WERI-Rb-1 (cell line): ENCODE measurements at regions not wholly inside any gene's neighbourhood (a gene's known extent, or its start where the extent isn't known, plus 50 kb on each side); places are given as distances from the start of the nearest gene placed in this dataset.
A peak's percentile ranks its signal among the peaks of the same experiment; 100 is the strongest.

Experiments
- DNase-seq: peaks from one replicate; pipeline ENCODE4 v3.0.0-alpha.2; 2020
- H3K27ac ChIP-seq: fragments of 250-450 bp; sonication (Bioruptor Pico); 2 replicates; pipeline ENCODE4 v1.5.1; 2020; ENCODE audit warnings: mild to moderate bottlenecking, moderate library complexity
- H3K27me3 ChIP-seq: fragments of 250-450 bp; sonication (Bioruptor Pico); 2 replicates; pipeline ENCODE4 v1.5.1; 2021; ENCODE audit warnings: mild to moderate bottlenecking, low read depth, moderate library complexity; ENCODE audit not compliant: insufficient read depth, severe bottlenecking
- H3K36me3 ChIP-seq: fragments of 250-450 bp; sonication (Bioruptor Pico); 2 replicates; pipeline ENCODE4 v1.5.1; 2020; ENCODE audit warnings: mild to moderate bottlenecking, moderate library complexity
- H3K4me3 ChIP-seq: 2 replicates; pipeline ENCODE4 v1.5.1; 2011; ENCODE audit warnings: low read depth, mild to moderate bottlenecking, control low read depth, low read length
- H3K9me3 ChIP-seq: fragments of 250-450 bp; sonication (Bioruptor Pico); 2 replicates; pipeline ENCODE4 v1.5.1; 2021; ENCODE audit warnings: mild to moderate bottlenecking, moderate library complexity; ENCODE audit not compliant: severe bottlenecking
- CTCF ChIP-seq: IDR thresholded peaks from 2 replicates; pipeline ENCODE4 v1.5.1; 2011; ENCODE audit warnings: low read depth, mild to moderate bottlenecking, control low read depth, inconsistent platforms, low read length

DNA sequence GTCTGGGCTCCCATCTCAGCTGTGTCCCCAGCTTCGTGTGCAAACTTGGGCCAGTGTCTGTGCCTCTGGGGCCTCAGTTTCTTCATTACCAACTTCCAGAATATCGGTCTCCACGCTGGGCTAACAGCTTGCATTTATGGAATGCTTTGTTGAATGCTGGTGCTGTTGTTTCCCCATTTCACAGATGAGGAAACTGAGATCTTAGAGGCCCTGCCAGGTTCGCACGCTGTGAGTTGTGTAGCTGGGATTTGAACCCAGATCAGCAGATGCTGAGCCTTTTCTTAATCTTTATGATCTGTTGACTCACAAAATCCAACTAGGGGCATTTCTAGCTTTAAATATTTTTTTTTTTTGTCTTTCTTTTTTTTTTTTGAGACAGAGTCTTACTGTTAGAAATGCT lies 101.5 kb upstream of the STX18 start:
- TF ChIP-seq CTCF = no peak
- no peak overlapping the region for H3K27ac ChIP-seq

DNA sequence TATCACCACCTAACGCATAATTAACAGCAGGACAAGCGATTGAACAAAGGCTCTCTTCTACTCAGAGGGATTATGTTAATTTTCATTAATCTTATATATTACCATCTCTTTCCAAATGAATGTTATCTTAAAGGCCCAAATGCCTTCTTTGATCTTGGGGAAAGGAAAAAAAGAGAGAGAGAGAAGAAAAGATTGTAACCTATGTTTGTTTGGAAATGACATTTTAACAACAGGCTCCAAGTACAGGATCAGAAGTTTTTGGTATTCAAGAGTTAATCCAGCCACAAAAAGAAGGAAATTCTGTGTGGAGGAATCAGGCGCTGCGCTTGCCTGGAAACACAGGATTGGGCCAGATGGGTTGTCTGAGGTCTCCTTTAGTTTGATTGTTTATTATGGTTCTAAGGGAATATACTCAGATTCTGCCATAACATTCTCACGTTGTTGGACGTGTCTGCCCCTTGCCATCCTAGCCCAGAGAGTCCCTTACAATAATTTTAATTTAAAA lies 100.7 kb upstream of the STX18 start:
- Histone ChIP-seq H3K27me3 (no peaks in the 10 kb centered on the region), H3K4me3 (no peak overlapping the region), H3K9me3 (no peaks in the 10 kb centered on the region), H3K36me3 (0 out of 2 replicates have a peak, but pooled peaks cover 3% of the 10 kb centered on the region), H3K27ac (no peak overlapping the region)
- no peak for DNase-seq
- no peak for TF ChIP-seq CTCF

More for the DNA sequence above, 101.5 kb upstream of the STX18 start:
- no peaks in the 10 kb centered on the region for H3K27me3 ChIP-seq
- no peak for DNase-seq
- no peak overlapping the region for H3K4me3 ChIP-seq
- no peaks in the 10 kb centered on the region for H3K36me3 ChIP-seq
- H3K9me3 ChIP-seq = no peaks in the 10 kb centered on the region

GRCh38 chr4:4641661-4642495 lies 100.0 kb upstream of the STX18 start:
- TF ChIP-seq CTCF = no peak
- H3K4me3 ChIP-seq = no peak overlapping the region
- DNase-seq = no peak
- H3K9me3 ChIP-seq = no peaks in the 10 kb centered on the region
- no peaks in the 10 kb centered on the region for H3K27me3 ChIP-seq
- H3K27ac ChIP-seq = peak overlapping the region; percentile 20; the same call in 1 of the 2 replicates
- H3K36me3 ChIP-seq = 0 out of 2 replicates have a peak, but pooled peaks cover 3% of the 10 kb centered on the region

DNA sequence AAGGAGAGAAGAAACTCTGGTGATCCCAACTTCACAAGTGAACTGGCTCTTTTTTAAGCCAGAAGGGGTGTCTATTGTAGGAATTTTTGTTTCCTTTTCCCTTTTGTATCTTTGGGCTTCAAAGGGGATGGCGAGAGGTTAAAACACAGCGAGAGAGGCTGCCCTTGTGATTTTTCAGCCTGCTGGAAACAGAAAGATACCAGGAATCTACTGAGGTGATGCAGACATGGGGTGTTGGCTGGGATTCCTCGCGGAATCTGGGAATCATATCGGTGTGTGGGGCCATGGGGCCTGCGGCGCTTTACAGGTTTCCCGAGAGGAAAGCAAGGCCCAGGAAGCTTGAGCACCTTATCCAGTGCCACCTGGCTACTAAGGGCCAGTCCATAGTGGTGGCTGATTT lies 99.4 kb upstream of the STX18 start:
- Histone ChIP-seq H3K27ac (no peak overlapping the region), H3K4me3 (no peak overlapping the region), H3K9me3 (no peaks in the 10 kb centered on the region), H3K36me3 (0 out of 2 replicates have a peak, but pooled peaks cover 3% of the 10 kb centered on the region), H3K27me3 (no peaks in the 10 kb centered on the region)
- no peak for TF ChIP-seq CTCF
- no peak for DNase-seq

GRCh38 chr4:4640692-4641091 lies 98.8 kb upstream of the STX18 start:
- TF ChIP-seq CTCF = no peak
- Histone ChIP-seq H3K4me3 (no peak overlapping the region), H3K27ac (no peak overlapping the region), H3K27me3 (no peaks in the 10 kb centered on the region), H3K36me3 (0 out of 2 replicates have a peak, but pooled peaks cover 3% of the 10 kb centered on the region), H3K9me3 (no peaks in the 10 kb centered on the region)
- no peak for DNase-seq
